Neutrophil (primary cell): ENCODE measurements at regions not wholly inside any gene's neighbourhood (a gene's known extent, or its start where the extent isn't known, plus 50 kb on each side); places are given as distances from the start of the nearest gene placed in this dataset.

ENCODE experiments used
- H3K27ac ChIP-seq: fragments of 200-600 bp; sonication (generic); 2 replicates; pipeline ENCODE4 v1.5.1; 2016; ENCODE audit warnings: mild to moderate bottlenecking, moderate library complexity
- H3K27me3 ChIP-seq: fragments of 200-600 bp; sonication (generic); 2 replicates; pipeline ENCODE4 v1.6.0; 2016; ENCODE audit warnings: mild to moderate bottlenecking
- H3K36me3 ChIP-seq: fragments of 200-600 bp; sonication (generic); 2 replicates; pipeline ENCODE4 v1.5.1; 2017
- H3K4me1 ChIP-seq, 2 experiments: fragments of 200-600 bp in 1 of 2; sonication (generic) in 1 of 2; 1 replicate in 1 of 2; 2 replicates in 1 of 2; pipeline versions ENCODE4 v1.5.1 to v1.6.1; 2013 to 2016; ENCODE audit warnings: low read depth in 1 of 2, low read length in 1 of 2, mild to moderate bottlenecking in 1 of 2, moderate library complexity in 1 of 2; ENCODE audit not compliant: control insufficient read depth in 1 of 2, insufficient read depth in 1 of 2
- H3K4me3 ChIP-seq, 2 experiments: fragments of 200-600 bp in 1 of 2; sonication (generic) in 1 of 2; 1 replicate in 1 of 2; 2 replicates in 1 of 2; pipeline ENCODE4 v1.5.1; 2013 to 2016; ENCODE audit warnings: low read depth in 1 of 2, low read length in 1 of 2, mild to moderate bottlenecking in 1 of 2, moderate library complexity in 1 of 2
- H3K9me3 ChIP-seq: fragments of 200-600 bp; sonication (generic); 2 replicates; pipeline ENCODE4 v1.5.1; 2016
- TF ChIP-seq, protein P1 (sequence below): fragments of 200-600 bp; sonication (generic); IDR thresholded peaks from 2 replicates; pipeline ENCODE4 v1.5.1; 2016; ENCODE audit warnings: antibody characterized with exemption

DNA sequence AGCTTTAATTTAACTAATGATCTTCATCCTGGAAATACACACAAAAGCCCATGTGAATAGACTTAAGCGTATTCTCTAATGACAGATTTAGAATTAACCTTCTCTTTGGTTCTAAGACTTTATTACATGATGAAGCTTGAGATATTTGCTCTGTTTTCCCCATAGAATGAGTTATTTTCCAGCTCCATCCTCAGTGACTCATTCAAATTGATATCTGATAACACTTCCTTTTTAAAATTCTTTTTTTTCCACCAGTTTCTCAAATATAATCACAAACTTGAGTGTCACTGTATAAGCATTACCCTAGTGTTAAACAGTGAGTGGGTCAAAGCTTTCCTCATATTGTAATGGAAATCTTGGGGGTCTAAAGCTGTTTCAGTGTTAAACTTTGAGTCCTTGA lies 535.8 kb downstream of the KCNA4 start:
- no peaks in the 10 kb centered on the region for H3K9me3 ChIP-seq
- H3K36me3 ChIP-seq, result no peaks in the 10 kb centered on the region
- TF ChIP-seq, protein P1, sequence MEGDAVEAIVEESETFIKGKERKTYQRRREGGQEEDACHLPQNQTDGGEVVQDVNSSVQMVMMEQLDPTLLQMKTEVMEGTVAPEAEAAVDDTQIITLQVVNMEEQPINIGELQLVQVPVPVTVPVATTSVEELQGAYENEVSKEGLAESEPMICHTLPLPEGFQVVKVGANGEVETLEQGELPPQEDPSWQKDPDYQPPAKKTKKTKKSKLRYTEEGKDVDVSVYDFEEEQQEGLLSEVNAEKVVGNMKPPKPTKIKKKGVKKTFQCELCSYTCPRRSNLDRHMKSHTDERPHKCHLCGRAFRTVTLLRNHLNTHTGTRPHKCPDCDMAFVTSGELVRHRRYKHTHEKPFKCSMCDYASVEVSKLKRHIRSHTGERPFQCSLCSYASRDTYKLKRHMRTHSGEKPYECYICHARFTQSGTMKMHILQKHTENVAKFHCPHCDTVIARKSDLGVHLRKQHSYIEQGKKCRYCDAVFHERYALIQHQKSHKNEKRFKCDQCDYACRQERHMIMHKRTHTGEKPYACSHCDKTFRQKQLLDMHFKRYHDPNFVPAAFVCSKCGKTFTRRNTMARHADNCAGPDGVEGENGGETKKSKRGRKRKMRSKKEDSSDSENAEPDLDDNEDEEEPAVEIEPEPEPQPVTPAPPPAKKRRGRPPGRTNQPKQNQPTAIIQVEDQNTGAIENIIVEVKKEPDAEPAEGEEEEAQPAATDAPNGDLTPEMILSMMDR, result no peak
- no peaks in the 10 kb centered on the region for H3K27me3 ChIP-seq
- H3K27ac ChIP-seq, result no peak overlapping the region
- no peak overlapping the region for H3K4me3 ChIP-seq
- no peaks in the 10 kb centered on the region for H3K4me1 ChIP-seq

DNA sequence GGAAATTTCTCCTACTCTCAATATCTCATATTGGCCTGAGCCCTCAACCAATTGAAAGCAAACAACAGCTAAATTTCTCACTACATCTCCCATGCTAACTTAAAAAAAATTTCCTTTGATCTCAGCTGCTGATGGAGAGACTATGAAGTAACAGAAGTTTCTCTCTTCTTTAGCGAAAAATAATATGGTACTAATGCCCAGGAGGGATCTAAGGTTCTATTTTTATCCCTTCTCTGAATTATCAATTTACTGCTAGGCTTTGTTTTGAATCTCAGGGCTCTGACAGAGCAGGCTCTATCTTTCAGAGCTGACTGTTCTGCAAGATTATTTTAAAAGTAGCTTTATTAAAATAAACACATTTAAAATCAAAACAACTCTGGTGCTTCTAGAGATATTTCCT lies 558.6 kb downstream of the KCNA4 start:
- Histone ChIP-seq H3K36me3 (no peaks in the 10 kb centered on the region), H3K4me3 (no peak overlapping the region)
- TF ChIP-seq, protein P1, result no peak

DNA sequence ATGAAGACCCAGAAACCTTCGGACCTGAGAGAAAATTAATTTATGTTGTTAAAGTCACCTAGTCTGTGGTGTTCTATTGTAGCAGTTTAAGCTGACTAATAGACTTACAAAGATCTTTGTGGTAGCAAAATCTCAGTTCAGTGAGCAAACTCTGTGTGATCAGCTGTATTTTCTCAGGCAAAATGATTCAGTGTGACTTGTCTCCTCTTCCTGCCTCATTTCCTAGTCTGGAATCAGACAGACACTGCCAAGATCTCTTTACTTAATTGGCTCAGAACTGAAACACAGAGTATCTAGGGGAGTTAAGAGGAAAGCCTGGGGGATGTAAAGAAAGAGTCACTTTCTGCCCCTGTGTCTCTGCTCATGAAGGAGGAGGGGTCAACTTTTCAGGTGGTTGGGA lies 564.7 kb downstream of the KCNA4 start:
- H3K4me3 ChIP-seq, result no peak overlapping the region
- TF ChIP-seq, protein P1, result no peak
- H3K27me3 ChIP-seq, result no peaks in the 10 kb centered on the region
- no peak overlapping the region for H3K27ac ChIP-seq
- no peaks in the 10 kb centered on the region for H3K36me3 ChIP-seq
- no peaks in the 10 kb centered on the region for H3K4me1 ChIP-seq
- H3K9me3 ChIP-seq, result no peaks in the 10 kb centered on the region

More for the DNA sequence above, 558.6 kb downstream of the KCNA4 start:
- no peaks in the 10 kb centered on the region for H3K27me3 ChIP-seq
- no peaks in the 10 kb centered on the region for H3K9me3 ChIP-seq
- no peak overlapping the region for H3K27ac ChIP-seq
- no peaks in the 10 kb centered on the region for H3K4me1 ChIP-seq

DNA sequence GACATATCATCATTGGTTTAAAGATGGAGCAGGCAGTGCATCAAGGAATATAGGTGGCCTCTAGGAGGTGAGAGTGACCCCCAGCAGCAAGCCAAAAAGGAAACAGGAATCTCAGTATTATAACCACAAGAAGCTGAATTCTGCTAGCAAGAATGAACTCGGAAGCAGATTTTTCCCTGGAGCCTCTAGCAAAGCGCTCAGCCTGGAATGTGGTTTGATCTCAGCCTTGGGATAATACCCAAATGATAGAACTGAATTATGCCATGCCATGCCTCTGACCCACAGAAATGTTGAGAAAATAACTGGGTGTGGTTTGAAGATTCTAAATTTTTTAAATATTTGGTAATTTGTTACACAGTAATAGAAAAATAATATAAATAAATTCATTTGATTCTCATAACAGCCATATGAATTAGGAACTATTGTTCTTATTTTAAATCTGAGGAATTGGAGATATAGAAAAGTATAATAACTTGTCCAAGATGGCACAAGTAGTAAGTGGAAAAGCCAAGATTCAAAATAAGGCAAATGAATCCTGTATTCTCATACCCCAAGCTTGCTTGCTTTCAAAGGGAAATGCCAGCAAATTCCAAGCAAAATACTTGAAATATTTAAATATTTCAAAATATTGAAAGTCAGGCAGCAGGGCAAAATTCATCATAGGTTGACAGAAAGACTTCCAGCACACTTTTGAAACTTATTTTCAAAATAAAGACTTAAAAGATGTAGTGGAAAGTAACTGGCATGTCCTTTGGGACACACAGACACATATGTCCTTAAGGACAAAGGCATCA lies 567.4 kb downstream of the KCNA4 start:
- Histone ChIP-seq H3K4me1 (no peaks in the 10 kb centered on the region), H3K4me3 (no peak overlapping the region), H3K27ac (no peak overlapping the region), H3K36me3 (no peaks in the 10 kb centered on the region), H3K9me3 (no peaks in the 10 kb centered on the region), H3K27me3 (no peaks in the 10 kb centered on the region)
- TF ChIP-seq, protein P1, result no peak

DNA sequence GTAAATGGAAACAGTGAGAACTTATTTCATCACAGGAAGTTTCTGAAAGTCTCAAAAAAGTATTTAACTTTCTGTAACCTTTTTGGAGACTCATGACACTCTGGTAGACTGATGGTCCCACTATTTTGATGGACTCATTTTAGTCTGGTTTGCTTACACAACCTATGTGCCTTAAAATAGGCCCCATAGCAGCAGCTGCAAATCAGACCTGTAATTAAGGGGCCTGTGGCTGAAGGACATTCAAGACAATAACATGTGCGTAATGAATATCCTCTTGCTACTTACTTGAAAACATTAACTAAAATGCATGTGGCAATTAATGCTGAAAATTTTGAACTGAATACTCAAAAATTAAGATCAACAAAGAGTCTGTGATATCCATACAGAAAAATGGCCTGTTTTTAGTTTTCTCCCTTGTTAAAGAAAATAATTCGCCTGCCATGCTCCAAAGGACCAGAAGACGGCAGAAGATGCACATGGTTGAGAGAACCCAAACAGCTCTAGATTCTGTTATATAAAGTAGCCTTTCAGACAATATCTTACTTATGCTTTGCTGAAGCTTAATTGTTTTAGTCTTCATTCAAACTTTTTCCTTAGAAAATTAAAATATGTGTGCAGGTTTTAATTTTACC lies 568.5 kb downstream of the KCNA4 start:
- H3K36me3 ChIP-seq, result no peaks in the 10 kb centered on the region
- H3K9me3 ChIP-seq, result no peaks in the 10 kb centered on the region
- no peak overlapping the region for H3K4me3 ChIP-seq
- TF ChIP-seq, protein P1, result no peak
- H3K27me3 ChIP-seq, result no peaks in the 10 kb centered on the region
- no peaks in the 10 kb centered on the region for H3K4me1 ChIP-seq
- no peak overlapping the region for H3K27ac ChIP-seq
